ENCODE measurements at regions not wholly inside any gene's neighbourhood (a gene's known extent, or its start where the extent isn't known, plus 50 kb on each side); places are given as distances from the start of the nearest gene placed in this dataset.
"Not testable (repeated sequence)": the region's sequence is repeated elsewhere in the genome, so short reads cannot be mapped to it uniquely, and the experiment has no call there.

GRCh38 chr9:108049671-108050494 is 560.3 kb upstream of the KLF4 start:
- no peak for DNase-seq

GRCh38 chr9:108049026-108049607 is 559.5 kb upstream of the KLF4 start:
- DNase-seq, result no peak

- no peak for DNase-seq
Measured at GRCh38 chr9:108048406-108049025, 558.9 kb upstream of the KLF4 start.

GRCh38 chr9:108047777-108048176 is 558.2 kb upstream of the KLF4 start:
- not testable (repeated sequence) for DNase-seq

- no peak for DNase-seq
Measured at GRCh38 chr9:108047264-108047663, 557.7 kb upstream of the KLF4 start.

GRCh38 chr9:108045851-108046250 is 556.3 kb upstream of the KLF4 start:
- no peak for DNase-seq

GRCh38 chr9:108043585-108043984 is 554.0 kb upstream of the KLF4 start:
- no peak for DNase-seq

GRCh38 chr9:108041551-108041950 is 552.0 kb upstream of the KLF4 start:
- no peak for DNase-seq

GRCh38 chr9:108040783-108041182 is 551.2 kb upstream of the KLF4 start:
- no peak for DNase-seq

- DNase-seq, result no peak
Measured at GRCh38 chr9:108039493-108039892, 549.9 kb upstream of the KLF4 start.

- no peak for DNase-seq
Measured at GRCh38 chr9:108039012-108039411, 549.4 kb upstream of the KLF4 start.

- DNase-seq, result no peak
Measured at GRCh38 chr9:108035487-108035886, 545.9 kb upstream of the KLF4 start.

GRCh38 chr9:108033976-108034964 is 544.7 kb upstream of the KLF4 start:
- no peak for DNase-seq

- DNase-seq, result not testable (repeated sequence)
Measured at GRCh38 chr9:108032079-108032478, 542.5 kb upstream of the KLF4 start.

GRCh38 chr9:108031221-108031620 is 541.7 kb upstream of the KLF4 start:
- not testable (repeated sequence) for DNase-seq

GRCh38 chr9:108026718-108027117 is 537.1 kb upstream of the KLF4 start:
- not testable (repeated sequence) for DNase-seq

- DNase-seq, result no peak
Measured at GRCh38 chr9:108024604-108025003, 535.0 kb upstream of the KLF4 start.

GRCh38 chr9:108022246-108022935 is 532.8 kb upstream of the KLF4 start:
- no peak for DNase-seq

- no peak for DNase-seq
Measured at GRCh38 chr9:108021096-108021710, 531.6 kb upstream of the KLF4 start.

GRCh38 chr9:108019821-108020220 is 530.3 kb upstream of the KLF4 start:
- DNase-seq, result no peak

- no peak for DNase-seq
Measured at GRCh38 chr9:108017671-108018070, 528.1 kb upstream of the KLF4 start.

- no peak for DNase-seq
Measured at GRCh38 chr9:108016446-108016845, 526.9 kb upstream of the KLF4 start.
